Activated naive CD8-positive, alpha-beta T cell treated with anti-CD3 and anti-CD28 coated beads, Interleukin-2, amount 10 ng/mL, durations not matched to agents 7 days and 5 days (primary cell): ENCODE measurements at regions not wholly inside any gene's neighbourhood (a gene's known extent, or its start where the extent isn't known, plus 50 kb on each side); places are given as distances from the start of the nearest gene placed in this dataset.
A peak's percentile ranks its signal among the peaks of the same experiment; 100 is the strongest.
"Not testable (repeated sequence)": the region's sequence is repeated elsewhere in the genome, so short reads cannot be mapped to it uniquely, and the experiment has no call there.

Experiments
- ATAC-seq: fragments of 150-1000 bp; cut with Tn5 transposase; one replicate; pipeline ENCODE4 v1.10.0; 2021; ENCODE audit warnings: low read depth, moderate library complexity
- POLR2A ChIA-PET: fragments of 350-600 bp; sonication (Branson Sonifier 250); formaldehyde crosslinking; loops from one replicate; lab custom pipeline; 2021; ENCODE audit warnings: antibody characterized with exemption; lab: Charles Lee
- DNase-seq: peaks from one replicate; pipeline ENCODE4 v3.0.0; 2021
- H3K27ac Mint-ChIP-seq: one replicate; pipeline ENCODE4 v1.8.0; 2022; ENCODE audit warnings: mild to moderate bottlenecking, mixed read lengths
- H3K27me3 Mint-ChIP-seq: one replicate; pipeline ENCODE4 v1.8.0; 2022; ENCODE audit warnings: mild to moderate bottlenecking, moderate library complexity, mixed read lengths
- H3K36me3 Mint-ChIP-seq: one replicate; pipeline ENCODE4 v1.8.0; 2021; ENCODE audit warnings: mild to moderate bottlenecking, mixed read lengths
- H3K4me1 Mint-ChIP-seq: one replicate; pipeline ENCODE4 v1.8.0; 2021; ENCODE audit warnings: mixed read lengths
- H3K4me3 Mint-ChIP-seq: one replicate; pipeline ENCODE4 v1.8.0; 2022; ENCODE audit warnings: mild to moderate bottlenecking, moderate library complexity, mixed read lengths
- H3K9me3 Mint-ChIP-seq: one replicate; pipeline ENCODE4 v1.8.0; 2021; ENCODE audit warnings: mixed read lengths

DNA sequence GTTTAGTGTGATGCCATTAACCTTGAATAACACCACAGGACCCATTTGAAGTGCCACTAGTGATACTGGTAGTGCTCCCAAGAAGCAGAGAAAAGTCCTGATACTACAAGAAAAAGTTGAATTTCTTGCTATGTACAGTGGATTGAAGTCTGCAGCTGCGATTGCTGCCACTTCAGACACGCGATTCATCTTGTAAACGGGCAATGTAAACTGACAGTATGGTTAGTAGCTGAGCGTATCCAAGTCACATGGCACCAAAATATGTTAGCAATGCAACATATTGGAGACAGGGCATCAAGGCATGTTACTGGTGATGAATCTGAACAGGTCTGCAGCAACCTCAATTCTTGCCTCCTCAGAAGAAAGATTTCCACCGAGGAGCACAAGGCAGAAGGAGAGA is 238.9 kb downstream of the HS3ST3B1 start:
- H3K27ac Mint-ChIP-seq, result no peak overlapping the region
- peaks cover 4% of the 10 kb centered on the region for H3K9me3 Mint-ChIP-seq
- no peak overlapping the region for H3K4me3 Mint-ChIP-seq
- no peak for ATAC-seq
- no peak for DNase-seq
- no peaks in the 10 kb centered on the region for H3K4me1 Mint-ChIP-seq
- no peaks in the 10 kb centered on the region for H3K27me3 Mint-ChIP-seq
- peaks cover 1% of the 10 kb centered on the region for H3K36me3 Mint-ChIP-seq
- POLR2A ChIA-PET, result no interaction called here

DNA sequence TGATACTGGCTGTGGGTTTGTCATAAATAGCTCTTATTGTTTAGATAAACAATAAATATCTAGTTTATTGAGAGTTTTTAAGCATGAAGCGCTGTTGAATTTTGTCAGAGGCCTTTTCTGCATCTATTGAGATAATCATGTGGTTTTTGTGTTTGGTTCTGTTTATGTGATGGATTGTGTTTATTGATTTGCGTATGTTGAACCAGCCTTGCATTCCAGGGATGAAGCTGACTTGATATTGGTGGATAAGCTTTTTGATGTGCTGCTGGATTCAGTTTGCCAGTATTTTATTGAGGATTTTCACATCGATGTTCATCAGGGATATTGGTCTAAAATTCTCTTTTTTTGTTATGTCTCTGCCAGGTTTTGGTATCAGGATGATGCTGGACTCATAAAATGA is 231.4 kb downstream of the HS3ST3B1 start:
- H3K27ac Mint-ChIP-seq, DNase-seq, H3K36me3 Mint-ChIP-seq, H3K4me1 Mint-ChIP-seq, H3K27me3 Mint-ChIP-seq, ATAC-seq, H3K4me3 Mint-ChIP-seq, POLR2A ChIA-PET: not testable (repeated sequence)
- H3K9me3 Mint-ChIP-seq, result peaks cover 15% of the 10 kb centered on the region

DNA sequence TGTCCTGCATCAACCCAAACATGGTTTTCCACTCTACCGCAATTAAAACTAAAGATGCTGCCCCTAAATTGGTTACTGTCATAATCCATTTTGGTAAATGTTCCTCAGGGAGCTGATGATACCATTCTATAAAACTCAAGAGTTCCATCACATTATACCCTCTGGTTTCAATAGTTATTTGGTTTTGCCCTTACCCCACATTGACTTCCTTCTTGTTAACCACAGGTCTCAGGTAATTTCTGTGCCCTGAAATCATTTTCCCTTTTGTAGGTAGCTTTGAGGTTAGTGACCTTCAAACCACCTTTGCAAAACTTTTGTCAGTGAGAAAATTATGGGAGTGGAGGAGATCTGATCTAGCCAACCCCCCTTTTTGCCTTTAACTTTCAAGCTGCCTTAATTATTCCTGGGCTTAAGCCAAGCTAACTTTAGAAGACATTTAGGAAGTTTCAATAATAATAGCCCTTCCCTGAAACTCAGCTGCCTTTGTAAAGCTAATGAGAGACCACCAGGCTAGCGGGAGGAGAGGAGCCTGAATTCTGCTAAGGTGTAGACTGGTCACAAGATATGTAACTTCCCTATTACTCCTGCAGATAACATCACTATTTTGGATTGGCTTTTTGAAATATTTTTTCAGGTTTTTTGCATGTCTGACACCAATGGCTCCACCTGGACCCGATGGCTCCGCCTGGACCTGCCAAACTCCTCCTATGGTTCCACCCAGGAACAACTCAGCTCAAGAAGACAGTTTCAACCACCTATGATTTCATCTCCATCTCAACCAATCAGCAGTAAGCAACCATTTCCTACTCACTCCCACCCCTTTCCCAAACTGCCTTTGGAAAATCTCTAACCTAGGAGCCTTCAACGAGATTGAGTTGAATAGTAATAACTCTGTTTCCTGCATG is 224.9 kb downstream of the HS3ST3B1 start:
- POLR2A ChIA-PET, result interaction anchor here (0.8 kb wide), 1 partner anchor 61 kb away, joined by 3 read pairs; no protein-coding TSS in a partner anchor
- Mint-ChIP-seq H3K4me1 (peaks cover 6% of the 10 kb centered on the region), H3K9me3 (no peaks in the 10 kb centered on the region), H3K27me3 (no peaks in the 10 kb centered on the region), H3K4me3 (no peak overlapping the region), H3K36me3 (no peaks in the 10 kb centered on the region), H3K27ac (no peak overlapping the region)
- ATAC-seq (no peak), DNase-seq (no peak)

DNA sequence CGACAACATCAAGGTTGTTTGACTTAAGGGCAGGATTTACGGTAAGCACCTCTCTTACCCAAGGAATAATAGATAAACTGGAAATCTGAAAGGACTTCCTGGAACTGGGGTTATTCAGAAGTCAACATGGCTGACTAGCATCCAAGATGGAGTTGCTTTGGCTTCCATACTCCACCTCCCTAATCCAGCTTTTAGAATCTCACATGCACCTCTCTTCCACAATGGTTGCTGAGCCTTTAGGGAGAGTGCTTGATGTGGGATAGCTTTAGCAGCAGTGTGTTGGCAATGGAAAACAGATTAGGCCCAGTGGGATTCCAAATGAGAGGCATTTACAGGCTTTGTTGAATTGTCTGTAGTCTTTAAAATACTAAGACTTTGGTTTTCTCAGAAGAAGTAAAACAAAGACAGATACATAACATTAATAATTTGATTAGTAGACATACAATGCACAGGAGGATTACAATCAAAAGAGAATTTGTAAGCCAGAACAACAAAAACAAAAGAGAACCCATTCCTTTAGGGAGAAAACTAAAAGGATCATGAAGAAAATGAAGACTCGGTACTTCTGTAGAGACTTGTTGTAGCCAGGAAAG is 222.0 kb downstream of the HS3ST3B1 start:
- Mint-ChIP-seq H3K4me3 (no peak overlapping the region), H3K9me3 (no peaks in the 10 kb centered on the region), H3K4me1 (peaks cover 6% of the 10 kb centered on the region), H3K36me3 (no peaks in the 10 kb centered on the region), H3K27me3 (peaks cover 3% of the 10 kb centered on the region), H3K27ac (no peak overlapping the region)
- no peak for DNase-seq
- POLR2A ChIA-PET, result no interaction called here
- no peak for ATAC-seq

DNA sequence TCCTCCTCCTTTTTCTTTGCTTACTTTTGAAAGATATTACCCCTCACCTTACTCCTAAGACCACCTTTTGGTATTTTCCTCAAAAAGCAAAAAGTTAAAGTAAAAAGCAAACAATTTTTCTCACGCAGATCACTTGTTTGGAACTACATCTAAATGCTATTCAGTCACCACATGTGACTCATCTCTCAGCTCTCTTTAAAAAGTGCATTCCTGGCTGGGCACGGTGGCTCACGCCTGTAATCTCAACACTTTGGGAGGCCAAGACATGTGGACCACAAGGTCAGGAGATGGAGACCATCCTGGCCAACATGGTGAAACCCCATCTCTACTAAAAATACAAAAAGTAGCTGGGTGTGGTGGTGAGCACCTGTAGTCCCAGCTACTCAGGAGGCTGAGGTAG is 218.0 kb downstream of the HS3ST3B1 start:
- H3K4me3 Mint-ChIP-seq, H3K27me3 Mint-ChIP-seq, H3K4me1 Mint-ChIP-seq, DNase-seq, POLR2A ChIA-PET, H3K9me3 Mint-ChIP-seq, H3K36me3 Mint-ChIP-seq, ATAC-seq, H3K27ac Mint-ChIP-seq: not testable (repeated sequence)

DNA sequence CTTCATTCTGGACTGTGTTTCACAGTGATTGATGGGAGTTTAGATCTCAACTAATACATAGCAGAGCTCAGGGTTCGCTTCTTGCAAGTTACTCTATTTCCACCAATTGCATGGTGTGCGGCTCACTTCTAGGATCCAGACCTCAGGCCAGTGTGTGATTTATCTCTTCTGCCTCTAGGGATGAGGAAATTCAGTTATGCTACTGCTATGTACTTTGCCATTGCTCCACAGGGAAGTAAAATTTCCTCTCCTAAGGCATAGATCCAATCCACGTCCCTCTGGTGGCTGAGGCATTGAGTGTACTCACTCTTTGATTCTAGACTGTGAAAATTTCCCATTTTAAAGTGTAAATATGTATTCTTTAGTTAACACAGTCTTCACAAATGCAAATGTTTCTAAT is 214.1 kb downstream of the HS3ST3B1 start:
- Mint-ChIP-seq H3K4me3 (no peak overlapping the region), H3K36me3 (no peaks in the 10 kb centered on the region), H3K4me1 (no peaks in the 10 kb centered on the region), H3K27ac (no peak overlapping the region), H3K27me3 (peaks cover 3% of the 10 kb centered on the region), H3K9me3 (peaks cover 2% of the 10 kb centered on the region)
- POLR2A ChIA-PET, result no interaction called here
- DNase-seq (no peak), ATAC-seq (no peak)

DNA sequence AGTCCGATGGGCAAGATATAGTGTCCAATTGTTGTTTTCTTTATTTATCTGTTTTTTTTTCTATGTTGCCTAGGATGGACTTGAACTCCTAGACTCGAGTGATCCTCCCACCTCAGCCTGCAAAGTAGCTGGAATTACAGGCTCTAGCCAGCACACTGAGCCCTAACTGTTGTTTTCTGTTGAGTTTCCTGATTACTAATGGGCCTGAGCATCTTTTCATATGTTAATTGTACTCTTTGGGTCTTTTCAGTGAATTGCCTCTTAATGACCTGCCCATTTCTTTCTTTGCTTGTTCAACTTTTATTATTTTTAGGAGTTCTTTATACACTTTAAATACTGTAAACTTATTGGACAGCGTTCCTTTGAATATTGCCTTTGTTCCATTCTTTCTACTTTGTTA is 213.0 kb downstream of the HS3ST3B1 start:
- Mint-ChIP-seq H3K27ac (no peak overlapping the region), H3K4me1 (no peaks in the 10 kb centered on the region), H3K9me3 (peaks cover 3% of the 10 kb centered on the region), H3K36me3 (no peaks in the 10 kb centered on the region), H3K4me3 (no peak overlapping the region), H3K27me3 (peaks cover 1% of the 10 kb centered on the region)
- ATAC-seq, result no peak
- DNase-seq, result no peak
- POLR2A ChIA-PET, result no interaction called here

DNA sequence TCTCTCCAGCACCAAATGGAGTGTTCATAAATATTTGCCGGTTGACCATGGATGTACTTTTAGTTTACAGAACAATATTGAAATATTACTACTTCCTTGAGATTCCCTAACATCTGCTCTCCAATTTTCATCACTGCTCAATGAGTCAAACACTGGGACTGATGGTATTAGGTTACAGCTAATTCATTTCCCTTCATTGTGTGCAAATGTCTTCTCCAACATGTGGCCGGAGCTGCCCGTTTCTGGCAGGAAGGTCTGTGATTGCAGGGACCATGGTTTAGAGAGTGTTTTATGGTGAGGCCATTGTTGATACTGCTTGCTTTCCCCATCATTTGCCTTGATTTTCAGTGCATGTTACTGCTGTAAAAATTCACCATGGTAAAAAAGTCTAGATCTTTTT is 209.3 kb downstream of the HS3ST3B1 start:
- POLR2A ChIA-PET, result no interaction called here

DNA sequence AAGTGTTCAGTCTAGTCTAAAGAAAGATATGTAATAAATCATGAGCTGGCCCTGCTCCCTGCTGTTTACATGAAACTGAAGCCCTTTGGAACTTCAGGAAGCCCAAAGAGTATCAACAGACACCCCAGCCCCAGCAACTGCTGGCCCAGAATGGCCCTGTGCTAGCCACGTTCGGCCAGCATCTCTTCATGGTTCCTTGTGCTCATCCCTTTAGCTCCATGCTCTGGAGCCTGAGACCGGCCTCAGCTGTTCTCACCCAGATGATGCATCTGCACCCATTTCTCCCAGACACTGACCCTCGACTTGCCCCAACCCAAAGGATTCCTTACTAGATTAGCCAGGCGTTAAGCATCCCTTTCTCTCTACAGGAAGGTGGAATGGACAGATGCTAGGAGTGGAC is 207.3 kb downstream of the HS3ST3B1 start:
- H3K27ac Mint-ChIP-seq, result no peak overlapping the region
- no peaks in the 10 kb centered on the region for H3K27me3 Mint-ChIP-seq

More for the DNA sequence above, 209.3 kb downstream of the HS3ST3B1 start:
- DNase-seq (no peak), ATAC-seq (no peak)
- H3K4me3 Mint-ChIP-seq, result no peak overlapping the region
- peaks cover 6% of the 10 kb centered on the region for H3K9me3 Mint-ChIP-seq
- no peaks in the 10 kb centered on the region for H3K4me1 Mint-ChIP-seq
- no peak overlapping the region for H3K27ac Mint-ChIP-seq
- no peaks in the 10 kb centered on the region for H3K36me3 Mint-ChIP-seq
- no peaks in the 10 kb centered on the region for H3K27me3 Mint-ChIP-seq

DNA sequence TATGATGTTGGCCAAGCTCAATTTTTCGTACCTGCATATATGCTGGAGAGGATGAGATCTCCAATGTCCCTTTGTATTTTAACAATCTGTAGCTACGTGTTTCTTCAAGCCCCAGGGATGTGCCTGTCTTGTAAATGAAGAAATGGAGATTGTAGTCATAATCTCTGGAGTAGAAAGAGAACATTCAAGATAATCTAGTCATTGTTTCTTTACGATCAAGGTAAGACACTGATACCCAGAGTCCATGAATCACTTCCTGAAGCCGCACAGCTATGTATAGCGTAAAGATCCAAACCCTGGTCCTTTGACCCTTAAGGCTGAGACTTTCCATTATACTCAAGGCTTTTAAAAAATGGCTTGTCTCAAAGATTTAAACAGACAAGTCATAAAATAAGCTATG is 205.5 kb downstream of the HS3ST3B1 start:
- Mint-ChIP-seq H3K4me1 (no peaks in the 10 kb centered on the region), H3K27me3 (no peaks in the 10 kb centered on the region), H3K27ac (no peak overlapping the region), H3K4me3 (no peak overlapping the region), H3K9me3 (peaks cover 10% of the 10 kb centered on the region), H3K36me3 (no peaks in the 10 kb centered on the region)
- POLR2A ChIA-PET, result no interaction called here
- DNase-seq (no peak), ATAC-seq (no peak)

More for the DNA sequence above, 207.3 kb downstream of the HS3ST3B1 start:
- POLR2A ChIA-PET, result no interaction called here
- ATAC-seq (no peak), DNase-seq (no peak)
- H3K4me1 Mint-ChIP-seq, result no peaks in the 10 kb centered on the region
- no peak overlapping the region for H3K4me3 Mint-ChIP-seq
- H3K36me3 Mint-ChIP-seq, result no peaks in the 10 kb centered on the region
- H3K9me3 Mint-ChIP-seq, result peaks cover 11% of the 10 kb centered on the region

DNA sequence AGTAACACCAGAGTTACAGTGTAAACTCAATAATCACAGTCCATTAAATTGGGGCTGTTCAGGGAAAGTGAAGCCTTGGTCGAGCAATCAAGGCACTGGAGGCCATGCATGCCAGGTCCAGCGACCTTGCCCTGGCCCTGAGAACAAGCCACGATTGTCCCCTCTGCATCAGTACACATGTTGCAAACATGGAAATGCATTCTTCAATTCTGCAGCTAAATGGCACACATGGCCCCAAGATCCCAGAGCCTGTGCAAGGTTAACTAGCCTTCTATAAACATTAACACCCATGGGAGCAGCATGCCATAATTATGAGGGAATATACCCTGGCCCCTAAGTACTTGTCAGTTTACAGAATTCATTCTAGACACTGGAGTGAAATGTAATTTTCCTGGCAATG is 204.7 kb downstream of the HS3ST3B1 start:
- H3K27me3 Mint-ChIP-seq, result no peaks in the 10 kb centered on the region
- DNase-seq (no peak), ATAC-seq (no peak)
- no peak overlapping the region for H3K27ac Mint-ChIP-seq
- peaks cover 9% of the 10 kb centered on the region for H3K9me3 Mint-ChIP-seq
- POLR2A ChIA-PET, result no interaction called here
- H3K4me3 Mint-ChIP-seq, result no peak overlapping the region
- H3K36me3 Mint-ChIP-seq, result no peaks in the 10 kb centered on the region
- H3K4me1 Mint-ChIP-seq, result no peaks in the 10 kb centered on the region

DNA sequence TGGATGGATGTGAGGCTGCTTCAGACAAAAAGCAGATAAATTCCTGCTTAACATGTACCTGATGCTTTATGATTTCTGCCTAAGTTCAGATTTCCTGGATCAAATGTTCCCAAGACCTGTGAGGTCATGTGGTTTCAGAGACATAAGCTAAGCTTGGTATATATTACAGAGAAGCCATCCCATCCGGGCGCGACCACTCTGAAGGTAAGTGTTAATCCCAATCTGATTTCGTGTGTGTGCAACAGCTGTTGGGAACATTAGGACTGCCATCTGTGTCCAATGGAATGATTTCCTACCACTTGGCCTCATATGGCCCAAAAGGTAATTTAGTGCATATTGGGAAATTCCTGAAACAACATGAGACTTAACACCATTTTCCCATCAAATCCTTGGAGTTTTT is 199.1 kb downstream of the HS3ST3B1 start:
- DNase-seq (no peak), ATAC-seq (no peak)
- no peaks in the 10 kb centered on the region for H3K4me1 Mint-ChIP-seq
- POLR2A ChIA-PET, result no interaction called here
- peaks cover 10% of the 10 kb centered on the region for H3K9me3 Mint-ChIP-seq
- H3K36me3 Mint-ChIP-seq, result no peaks in the 10 kb centered on the region
- H3K27ac Mint-ChIP-seq, result no peak overlapping the region
- H3K27me3 Mint-ChIP-seq, result no peaks in the 10 kb centered on the region
- no peak overlapping the region for H3K4me3 Mint-ChIP-seq

DNA sequence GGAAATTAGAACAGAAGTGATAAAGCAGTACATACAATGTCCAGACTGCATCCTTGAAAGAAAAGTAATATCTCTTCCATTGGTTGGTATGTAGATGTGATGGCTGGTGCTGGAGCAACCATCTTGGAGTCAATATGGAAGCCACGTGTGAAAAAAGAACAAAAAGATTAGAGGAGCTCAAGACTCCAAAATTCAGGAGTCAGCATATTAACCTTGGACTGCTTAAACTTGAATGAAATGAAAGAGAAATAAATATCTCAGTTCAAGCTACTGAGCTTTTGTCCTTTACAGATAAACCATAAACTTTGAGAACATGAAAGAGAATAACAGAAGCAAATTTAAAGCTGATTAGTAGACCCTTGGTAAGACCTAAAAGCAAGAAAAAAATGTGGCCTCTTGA is 197.9 kb downstream of the HS3ST3B1 start:
- no peaks in the 10 kb centered on the region for H3K36me3 Mint-ChIP-seq
- H3K27me3 Mint-ChIP-seq, result no peaks in the 10 kb centered on the region
- ATAC-seq (no peak), DNase-seq (no peak)
- H3K9me3 Mint-ChIP-seq, result peaks cover 8% of the 10 kb centered on the region
- no peaks in the 10 kb centered on the region for H3K4me1 Mint-ChIP-seq
- H3K27ac Mint-ChIP-seq, result peak overlapping the region; percentile 42
- POLR2A ChIA-PET, result no interaction called here
- no peak overlapping the region for H3K4me3 Mint-ChIP-seq

DNA sequence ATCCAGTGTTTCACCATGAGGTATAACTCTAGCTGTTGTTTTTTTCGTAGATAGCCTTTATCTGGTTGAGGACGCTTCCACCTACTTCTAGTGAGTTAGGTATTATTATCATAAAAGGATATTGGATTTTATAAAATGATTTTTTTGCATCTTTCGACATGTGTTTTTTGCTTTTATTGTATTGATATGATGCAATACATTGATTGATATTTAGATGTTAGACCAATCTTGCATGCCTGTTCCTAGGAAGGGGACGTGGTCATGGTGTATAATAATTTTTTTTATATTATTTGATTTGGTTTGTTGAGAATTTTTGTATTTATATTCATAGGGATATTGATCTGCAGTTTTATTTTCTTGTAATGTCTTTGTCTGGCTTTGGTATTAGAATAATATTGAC is 193.3 kb downstream of the HS3ST3B1 start:
- no peak overlapping the region for H3K27ac Mint-ChIP-seq
- peaks cover 8% of the 10 kb centered on the region for H3K9me3 Mint-ChIP-seq
- ATAC-seq, result no peak

More for the DNA sequence above, 193.3 kb downstream of the HS3ST3B1 start:
- POLR2A ChIA-PET, result no interaction called here
- no peak for DNase-seq
- no peaks in the 10 kb centered on the region for H3K27me3 Mint-ChIP-seq
- H3K4me3 Mint-ChIP-seq, result no peak overlapping the region
- H3K4me1 Mint-ChIP-seq, result no peaks in the 10 kb centered on the region
- H3K36me3 Mint-ChIP-seq, result no peaks in the 10 kb centered on the region
